ENCODE measurements at regions not wholly inside any gene's neighbourhood (a gene's known extent, or its start where the extent isn't known, plus 50 kb on each side); places are given as distances from the start of the nearest gene placed in this dataset.

DNA sequence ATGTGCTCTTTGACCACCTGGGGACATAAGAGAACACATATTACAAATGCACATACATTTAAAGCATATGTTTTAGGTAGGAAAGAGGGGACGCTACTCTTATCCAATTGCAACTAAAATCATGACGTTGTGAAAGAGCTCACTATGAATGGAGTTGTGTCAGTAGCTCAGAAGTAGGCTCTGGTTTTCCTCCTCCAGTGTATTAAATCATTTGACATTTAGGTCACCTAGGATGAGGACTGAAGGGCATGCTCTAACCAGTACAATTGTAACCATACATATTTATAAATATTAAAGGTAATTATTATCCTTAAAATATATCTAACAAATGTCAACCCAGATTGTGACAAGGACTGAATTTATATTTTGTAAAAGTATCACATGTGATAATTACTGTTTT, 389.0 kb downstream of the KLF12 start:
- no peak for DNase-seq (ENCODE audit: low spot score)

DNA sequence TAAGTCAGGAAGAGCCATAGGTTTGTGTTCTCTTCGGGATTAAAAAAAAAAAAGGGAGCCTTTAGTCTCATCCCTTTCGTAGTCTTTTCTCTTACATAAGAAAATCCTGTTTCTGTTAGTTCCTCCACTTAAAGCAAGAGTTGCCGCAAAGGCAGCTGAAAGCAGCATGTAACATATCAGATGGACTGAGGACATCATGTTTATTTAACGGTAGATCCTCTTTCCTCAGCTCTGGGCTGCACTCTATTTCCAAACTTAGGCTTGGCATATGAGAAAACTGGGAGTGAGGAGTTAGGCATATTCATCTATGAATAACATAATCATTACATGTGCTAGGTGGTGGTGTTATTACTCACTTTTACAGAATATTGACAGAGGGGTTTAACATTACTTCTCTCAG, 391.2 kb downstream of the KLF12 start:
- DNase-seq (ENCODE audit: low spot score): no peak

DNA sequence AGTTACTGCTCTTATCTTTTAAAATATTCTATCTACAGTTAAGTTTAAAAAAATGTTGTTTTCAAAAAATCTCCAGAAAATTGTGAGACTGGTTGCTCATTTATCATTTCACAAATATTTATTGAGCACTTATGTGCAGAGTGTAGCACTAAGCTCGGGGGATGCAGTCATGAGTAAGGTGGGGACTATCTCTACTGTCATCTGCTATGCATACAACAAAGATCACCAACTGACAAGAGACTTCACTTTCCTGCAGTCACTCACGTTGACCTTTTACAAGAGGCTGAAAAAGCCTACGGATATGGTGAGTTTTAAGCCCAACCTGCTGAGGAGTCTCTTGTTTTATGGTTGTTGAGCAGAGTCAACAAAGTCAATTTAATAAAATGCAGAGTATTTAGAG, 392.5 kb downstream of the KLF12 start:
- no peak for DNase-seq (ENCODE audit: low spot score)

DNA sequence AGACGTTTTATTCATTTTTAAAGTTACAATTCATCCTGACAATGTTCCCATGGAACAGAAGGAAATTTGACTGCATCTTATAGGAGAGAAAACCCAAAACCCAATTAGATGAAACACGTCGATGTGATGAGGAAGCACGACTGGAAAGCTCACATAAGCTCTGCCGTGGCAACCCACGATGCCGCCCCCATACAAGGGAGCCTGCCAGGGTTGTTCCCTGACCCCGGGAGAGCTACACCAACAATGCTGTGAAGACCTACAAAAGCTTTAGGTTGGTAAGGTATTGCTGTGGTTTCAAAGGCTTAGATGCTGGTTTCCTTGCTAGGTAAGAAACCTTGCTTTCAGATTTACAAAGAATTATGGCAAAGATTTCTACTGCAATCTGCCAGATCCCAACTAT, 393.1 kb downstream of the KLF12 start:
- DNase-seq (ENCODE audit: low spot score): no peak

DNA sequence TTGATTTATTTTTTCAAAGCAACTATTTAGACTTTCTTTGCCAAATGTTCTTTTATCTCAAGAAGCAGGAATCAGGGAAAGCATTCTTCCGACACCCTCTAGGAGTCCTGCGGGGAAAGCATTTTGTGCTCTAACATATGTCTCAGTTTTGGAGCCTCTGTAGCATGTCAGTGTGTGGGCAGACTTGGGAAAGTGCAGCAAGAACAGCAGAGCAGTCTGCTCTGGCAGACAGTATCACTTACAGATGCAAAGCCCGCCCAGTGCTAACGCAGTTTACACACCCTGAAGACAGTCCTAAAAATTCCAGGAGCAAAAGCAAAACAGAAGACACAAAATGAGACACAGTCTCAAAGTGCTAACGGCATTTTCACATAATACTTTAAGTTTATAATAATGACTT, 393.5 kb downstream of the KLF12 start:
- DNase-seq (ENCODE audit: low spot score): no peak

DNA sequence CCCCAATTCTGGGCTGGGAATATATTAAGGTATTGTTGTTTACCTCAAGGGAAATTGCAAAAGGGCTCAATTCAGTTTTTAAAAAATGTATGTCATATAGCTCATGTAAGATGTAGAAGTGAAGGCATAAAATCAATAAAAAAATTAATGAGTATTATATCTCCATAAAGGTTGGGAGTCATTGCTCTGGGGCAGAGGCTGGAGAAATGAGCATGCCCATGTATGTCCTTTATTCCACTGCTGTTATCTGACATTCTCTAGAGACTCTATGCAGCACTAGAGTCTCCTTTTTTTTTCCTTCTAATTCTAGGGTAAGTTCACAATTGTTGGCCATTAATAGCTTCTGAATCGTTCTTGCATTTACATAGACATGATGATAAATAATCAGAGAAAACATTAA, 394.8 kb downstream of the KLF12 start:
- DNase-seq (ENCODE audit: low spot score): no peak

DNA sequence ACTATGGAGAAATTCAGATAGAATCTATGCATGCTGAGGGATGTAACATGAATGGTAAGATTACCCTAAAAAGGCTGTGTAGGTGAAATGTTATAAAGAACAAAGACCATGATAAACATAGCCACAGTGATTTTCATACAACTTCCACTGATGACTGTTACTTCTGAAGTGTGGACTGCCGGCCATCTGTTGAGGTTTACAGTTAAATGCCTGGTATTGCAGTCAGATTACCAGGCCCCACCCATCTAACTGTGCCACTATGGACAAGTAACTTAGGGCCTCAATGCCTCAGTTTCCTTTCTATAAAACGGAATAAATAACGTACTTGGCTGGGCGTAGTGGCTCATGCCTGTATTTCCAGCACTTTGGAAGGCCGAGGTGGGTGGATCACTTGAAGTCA, 395.6 kb downstream of the KLF12 start:
- DNase-seq (ENCODE audit: low spot score): no peak

DNA sequence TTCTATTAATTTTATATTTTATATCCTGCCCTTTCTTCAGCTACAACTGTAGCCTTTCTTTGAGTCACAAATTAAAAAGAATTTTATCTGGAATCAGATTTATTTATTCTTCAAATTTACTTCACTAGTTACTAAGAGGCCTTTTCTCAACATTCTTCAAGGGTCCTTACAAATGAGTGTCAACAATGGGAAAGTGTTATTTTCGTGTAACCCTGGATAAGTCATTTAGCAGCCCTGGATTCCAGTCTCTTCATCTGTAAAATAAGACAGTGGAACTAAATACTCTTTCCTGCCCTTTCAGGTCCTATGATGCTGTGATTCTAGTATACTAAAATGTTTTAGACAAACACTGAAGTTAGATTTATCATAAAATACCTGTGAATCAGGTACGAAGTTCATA, 397.0 kb downstream of the KLF12 start:
- no peak for DNase-seq (ENCODE audit: low spot score)

DNA sequence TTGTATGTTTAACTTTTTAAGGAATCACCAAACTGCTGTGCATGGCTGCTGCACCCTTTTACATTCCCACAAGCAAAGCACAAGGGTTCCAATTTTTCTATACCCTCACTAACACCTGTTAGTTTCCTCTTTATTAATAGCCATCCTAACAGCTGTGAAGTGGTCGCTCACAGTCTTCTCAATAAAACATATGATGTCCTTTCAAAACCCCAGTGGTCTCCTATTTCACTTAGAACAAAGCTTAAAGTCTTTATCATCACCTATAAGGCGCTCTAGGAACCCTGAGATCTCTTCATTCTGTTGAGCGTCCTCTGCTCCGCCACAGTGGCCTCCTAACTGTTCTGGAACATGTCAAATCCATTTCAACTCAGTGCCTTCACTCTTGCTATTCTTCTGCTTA, 400.5 kb downstream of the KLF12 start:
- DNase-seq (ENCODE audit: low spot score): no peak

DNA sequence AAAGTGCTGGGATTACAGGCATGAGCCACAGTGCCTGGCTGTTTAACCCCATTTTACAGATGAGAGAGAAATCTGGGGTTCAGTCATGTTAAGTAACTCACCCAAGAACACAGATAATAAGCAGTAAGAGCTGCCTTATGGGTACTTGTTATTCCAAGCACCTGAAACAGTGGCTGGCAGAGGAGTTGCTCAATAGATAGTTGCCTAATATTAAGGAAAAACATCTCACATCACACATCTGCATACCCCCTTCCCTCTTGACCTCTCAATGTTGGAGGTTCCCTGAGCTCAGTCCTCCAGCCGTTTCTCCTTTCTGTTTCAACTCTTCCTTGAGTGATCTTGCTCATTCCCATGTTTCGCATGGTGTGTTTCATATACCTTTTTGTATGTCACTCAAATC, 401.9 kb downstream of the KLF12 start:
- no peak for DNase-seq (ENCODE audit: low spot score)

DNA sequence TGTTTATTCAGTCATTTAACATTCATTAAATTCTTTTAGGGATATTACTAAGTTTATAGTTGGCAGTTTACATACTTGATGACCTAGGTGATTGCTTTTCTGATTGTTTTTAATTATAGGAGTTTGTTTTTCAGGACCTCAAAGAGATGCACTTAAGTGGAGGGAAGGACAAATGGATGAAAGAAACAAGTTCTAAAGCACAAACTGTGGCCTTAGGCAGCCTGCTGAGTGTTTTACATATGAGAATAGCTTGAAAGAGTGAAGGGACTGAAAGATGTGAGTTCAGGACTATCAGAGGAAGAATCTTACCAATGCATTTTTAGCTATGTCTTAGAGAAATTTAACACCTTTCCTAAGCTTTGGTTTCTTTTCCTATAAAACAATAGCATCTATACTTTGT, 402.6 kb downstream of the KLF12 start:
- DNase-seq (ENCODE audit: low spot score): no peak

DNA sequence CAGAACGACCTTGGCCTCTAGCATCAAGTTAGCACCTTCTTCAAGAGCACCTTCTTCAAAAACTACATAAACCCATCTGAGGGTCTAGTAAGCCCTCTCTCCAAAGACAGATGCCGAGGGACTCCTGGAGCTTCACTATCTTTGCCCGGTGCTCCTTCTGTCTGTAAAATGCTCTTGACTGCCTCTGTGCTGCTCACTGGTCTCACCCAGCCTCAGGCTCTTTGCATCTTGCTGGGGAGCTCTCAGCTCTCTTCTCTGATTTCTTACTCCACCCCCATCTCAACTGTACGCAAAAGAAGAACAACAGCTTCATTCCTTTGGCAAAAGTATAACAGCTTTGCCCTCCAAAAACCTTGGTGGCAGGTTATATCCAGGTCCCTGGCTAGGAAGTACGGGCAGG, 404.2 kb downstream of the KLF12 start:
- DNase-seq (ENCODE audit: low spot score): no peak

DNA sequence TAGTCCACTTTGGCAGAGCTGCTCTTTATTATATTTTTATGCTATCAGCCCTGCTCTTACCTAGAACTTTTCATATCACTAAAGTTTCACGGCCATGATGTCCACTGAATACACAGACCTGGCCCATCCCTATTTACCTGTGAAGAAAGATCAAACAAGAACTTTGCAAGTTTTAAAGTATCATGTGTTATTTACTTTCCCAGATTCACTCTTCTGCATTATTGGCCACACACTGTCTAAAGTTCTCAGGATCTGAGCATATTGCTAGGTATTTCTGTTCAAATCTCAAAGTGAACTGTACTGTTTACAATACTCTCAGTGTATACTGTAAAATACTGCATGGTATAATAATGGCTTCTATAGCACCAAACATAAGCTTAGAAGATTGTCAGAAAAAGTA, 405.2 kb downstream of the KLF12 start:
- DNase-seq (ENCODE audit: low spot score): no peak

DNA sequence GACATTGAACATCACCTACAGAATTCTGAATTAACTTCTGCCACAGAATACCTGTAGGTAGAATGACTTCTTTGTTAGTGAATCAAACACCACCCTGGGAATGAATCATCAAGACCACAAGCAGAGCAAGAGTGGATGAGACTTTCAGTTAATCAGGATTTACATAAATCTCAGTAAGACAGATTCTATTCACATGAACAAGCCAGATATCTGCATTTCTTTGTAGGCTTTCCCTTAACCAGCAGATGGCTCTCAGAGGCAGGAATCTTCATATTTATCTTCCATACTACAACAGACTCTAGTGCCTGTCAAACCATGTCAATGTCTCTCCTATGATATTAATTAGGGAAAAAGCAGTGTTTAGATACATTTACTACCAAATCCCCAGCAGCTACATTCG, 412.1 kb downstream of the KLF12 start:
- DNase-seq (ENCODE audit: low spot score): no peak

DNA sequence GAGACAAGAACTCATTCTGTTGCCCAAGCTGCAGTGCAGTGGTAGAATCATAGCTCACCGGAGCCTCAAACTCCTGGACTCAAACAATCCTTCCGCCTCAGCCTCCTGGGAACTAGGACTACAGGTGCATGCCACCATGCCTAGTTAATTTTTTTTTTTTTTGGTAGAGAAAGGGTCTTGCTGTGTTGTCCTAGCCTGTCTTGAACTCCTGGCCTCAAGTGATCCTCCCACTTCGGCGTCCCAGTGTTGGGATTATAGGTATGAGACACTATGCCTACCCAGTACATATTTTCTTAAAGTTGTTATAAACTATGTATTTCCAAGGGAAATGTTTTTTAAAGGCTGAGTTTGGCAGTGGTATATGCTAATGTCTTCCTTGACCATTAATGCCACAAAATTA, 412.6 kb downstream of the KLF12 start:
- DNase-seq (ENCODE audit: low spot score): no peak

DNA sequence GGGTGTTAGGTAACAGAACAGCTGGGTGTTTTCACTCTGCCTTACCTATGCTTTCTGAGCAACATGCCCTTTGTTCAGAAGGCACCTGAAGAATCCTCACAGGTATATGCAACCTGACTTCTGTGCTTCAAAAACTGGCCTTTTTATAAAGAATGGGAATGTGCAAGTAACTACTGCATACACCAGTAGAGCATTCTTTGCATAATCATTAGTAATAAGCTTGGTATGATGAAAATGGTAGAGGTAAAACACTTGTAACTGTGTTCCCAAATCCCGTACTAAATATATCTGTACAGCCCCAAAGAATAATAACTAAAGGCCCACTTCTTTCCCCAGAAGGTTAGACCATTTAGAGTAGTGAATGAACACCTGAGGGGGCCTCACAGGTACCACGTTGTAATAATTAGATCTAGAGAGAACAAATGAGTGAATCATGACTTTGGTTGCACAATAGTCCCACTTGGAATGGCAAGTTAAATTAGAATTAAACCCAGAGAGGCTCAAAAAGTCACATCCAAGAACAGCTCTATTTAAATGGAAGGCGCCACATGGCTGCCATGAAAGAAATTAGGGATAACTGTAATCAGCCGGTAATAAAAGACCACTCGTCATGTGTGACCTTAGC, 413.9 kb downstream of the KLF12 start:
- DNase-seq (ENCODE audit: low spot score): no peak

DNA sequence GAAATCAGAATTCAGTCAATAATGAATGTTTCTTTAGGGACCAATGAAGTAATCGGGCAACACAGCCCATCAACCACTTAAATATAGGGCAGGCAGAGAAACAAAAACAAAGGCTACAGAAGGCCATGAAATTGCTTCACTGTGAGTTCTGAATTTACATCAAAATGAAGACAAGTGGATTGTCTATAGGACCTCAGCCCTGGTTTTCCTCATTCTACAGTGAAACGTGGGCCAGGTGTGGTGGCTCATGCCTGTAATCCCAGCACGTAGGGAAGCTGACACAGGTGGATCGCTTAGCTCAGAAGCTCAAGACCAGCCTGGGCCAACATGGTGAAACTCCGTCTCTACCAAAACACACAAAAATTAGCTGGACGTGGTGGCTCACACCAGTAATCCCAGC, 416.0 kb downstream of the KLF12 start:
- no peak for DNase-seq (ENCODE audit: low spot score)

DNA sequence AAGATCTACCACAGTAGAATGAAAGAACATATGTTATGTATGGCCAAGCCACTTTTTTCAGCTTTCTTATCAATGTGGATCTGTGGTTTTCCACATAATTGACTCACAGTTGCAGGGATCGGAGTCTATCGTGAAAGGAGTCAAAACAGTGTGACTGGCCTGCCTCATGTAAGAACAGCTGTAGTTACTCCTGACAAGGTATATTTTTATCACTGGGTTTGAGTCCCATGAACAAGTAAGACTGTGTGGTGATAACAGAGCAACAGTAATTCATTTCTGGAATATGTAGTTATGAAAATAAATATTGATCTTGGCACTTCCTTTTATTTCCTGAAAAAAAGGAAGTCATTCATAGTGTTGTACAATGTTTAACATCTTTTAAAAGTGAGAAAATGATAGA, 416.6 kb downstream of the KLF12 start:
- no peak for DNase-seq (ENCODE audit: low spot score)

DNA sequence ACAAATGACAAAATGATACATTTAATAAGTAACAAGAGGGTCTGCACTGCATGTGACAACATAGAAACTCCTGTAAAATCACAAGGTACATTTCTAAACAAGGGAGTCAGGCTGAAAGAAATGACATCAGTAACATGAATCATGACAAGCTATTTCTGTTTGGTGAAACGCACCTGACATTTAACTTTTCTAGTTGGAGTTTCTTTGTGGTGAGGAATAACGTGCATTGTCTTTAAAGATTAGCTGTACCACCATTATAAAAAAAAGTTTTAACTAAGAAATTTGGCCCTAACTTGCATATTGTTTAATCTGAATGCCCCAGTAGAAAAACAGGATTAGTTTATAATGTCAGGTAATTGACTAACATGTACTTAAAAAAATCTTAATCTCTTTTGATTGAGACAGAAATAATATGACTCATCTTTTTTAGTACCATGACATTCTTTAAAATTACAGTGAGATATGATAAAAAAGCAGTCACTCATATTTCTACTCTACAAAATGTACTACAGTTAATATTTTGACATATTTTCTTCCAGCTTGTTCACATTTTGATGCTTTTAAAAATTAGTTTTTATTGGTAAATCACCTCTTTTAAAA, 418.2 kb downstream of the KLF12 start:
- DNase-seq (ENCODE audit: low spot score): no peak

DNA sequence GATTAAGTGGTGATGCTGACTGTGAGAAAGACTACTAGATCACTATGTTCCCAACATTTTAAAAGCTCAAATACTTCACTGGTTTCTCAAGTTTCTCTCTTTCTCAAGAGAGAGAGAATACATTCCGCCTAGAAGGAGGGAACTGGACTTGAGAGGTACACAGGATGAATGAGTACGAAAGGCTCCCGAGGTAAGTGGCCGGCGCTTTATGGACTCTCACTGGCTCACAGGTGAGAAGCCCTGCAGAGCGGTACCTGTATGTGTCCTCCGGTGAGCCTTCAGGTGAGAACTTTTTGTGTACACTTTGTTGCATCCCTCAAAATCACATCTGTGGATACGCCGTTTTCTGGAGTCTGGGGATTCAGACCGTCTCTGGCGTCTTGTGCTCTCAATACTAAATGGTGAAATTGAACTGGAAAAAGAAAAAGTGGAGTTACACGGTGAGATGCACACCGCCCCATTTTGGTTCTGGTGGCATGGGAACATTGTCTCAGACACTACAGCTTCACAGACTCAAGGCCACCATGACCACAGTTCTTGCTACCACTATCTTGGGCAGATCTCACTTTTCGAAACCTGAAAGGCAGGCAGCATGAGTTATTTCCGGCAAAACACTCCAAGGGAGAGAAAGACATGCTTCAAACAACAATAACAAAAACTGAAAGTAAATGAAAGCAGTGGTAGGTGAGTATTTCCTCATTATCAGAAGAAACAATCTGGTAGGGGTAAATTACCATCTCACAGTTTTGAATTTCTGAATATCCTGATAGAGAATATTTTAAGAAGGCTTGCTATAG, 418.9 kb downstream of the KLF12 start:
- no peak for DNase-seq (ENCODE audit: low spot score)

DNA sequence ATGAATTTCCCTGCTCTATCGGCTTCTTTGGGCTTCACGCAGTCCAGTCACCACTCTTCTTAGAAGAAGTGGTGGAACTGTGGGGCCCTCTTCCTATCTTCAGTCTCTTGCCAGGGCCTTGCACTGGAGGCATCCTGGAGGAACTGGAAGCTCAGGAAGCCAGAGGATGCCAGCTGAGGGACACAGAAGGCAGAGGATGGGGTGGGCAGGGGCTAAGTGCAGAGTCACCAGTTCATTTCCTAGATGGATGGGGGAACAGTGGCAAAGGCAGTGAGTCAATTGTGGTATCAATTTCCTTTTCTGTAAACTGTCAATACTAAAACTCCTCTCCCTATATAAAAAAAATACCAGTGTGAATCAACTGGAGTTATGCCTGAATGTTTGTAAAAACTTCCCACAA, 419.7 kb downstream of the KLF12 start:
- no peak for DNase-seq (ENCODE audit: low spot score)

DNA sequence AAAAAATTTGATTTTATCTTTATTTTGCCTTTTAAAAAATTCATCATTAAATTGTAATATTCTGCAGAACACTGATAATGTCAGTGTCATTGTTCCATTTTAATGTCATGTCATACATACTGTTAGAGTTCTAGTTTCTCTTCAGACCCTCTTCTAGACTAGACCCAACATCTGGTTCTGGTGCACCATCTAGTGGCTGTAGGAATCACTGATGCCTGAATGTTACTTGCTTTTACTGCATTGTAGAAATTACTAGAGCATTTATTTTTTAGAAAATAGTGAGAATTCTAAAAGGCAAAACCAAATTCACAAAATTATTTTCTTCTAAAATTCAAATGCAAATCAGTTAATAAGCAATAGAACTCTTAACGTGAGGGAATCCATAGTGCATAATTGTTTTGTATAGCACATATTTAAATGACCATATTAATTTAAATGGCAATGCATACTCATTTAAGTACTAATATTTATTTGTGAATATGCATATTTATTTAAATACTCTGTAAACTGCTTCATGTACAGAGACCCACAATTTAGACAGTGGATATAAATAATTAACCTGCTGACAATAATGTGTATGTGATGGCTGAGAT, 425.7 kb downstream of the KLF12 start:
- peak; percentile 44 for DNase-seq (ENCODE audit: low spot score)

DNA sequence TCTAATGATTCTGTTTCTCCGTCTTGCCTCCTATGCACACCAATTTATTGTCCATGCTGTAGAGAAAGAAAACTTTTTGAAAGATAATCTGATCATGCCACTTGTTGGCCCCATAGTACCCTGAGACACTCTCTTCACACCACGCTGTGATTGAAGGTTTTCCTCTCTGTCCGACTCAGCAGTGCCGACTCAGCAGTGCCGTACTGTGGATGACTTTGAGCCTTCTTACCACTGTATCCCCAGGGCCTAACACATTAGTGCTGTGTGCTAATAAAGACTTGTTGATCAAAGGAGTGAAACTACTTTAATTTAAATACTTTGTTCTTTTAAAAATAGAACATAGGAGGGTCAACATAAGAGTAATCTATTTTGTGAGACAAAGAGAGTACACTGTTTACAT, 429.6 kb downstream of the KLF12 start:
- DNase-seq (ENCODE audit: low spot score): no peak
